GM12892 (cell line): ENCODE measurements at regions not wholly inside any gene's neighbourhood (a gene's known extent, or its start where the extent isn't known, plus 50 kb on each side); places are given as distances from the start of the nearest gene placed in this dataset.

Source experiments
- POLR2A ChIP-seq: IDR thresholded peaks from 2 replicates; pipeline ENCODE4 v1.6.1; 2011; ENCODE audit warnings: low read depth, low read length, control low read depth
- POLR2AphosphoS5 ChIP-seq: IDR thresholded peaks from 2 replicates; pipeline ENCODE4 v1.6.1; 2011; ENCODE audit warnings: low read depth, low read length, control low read depth
- TAF1 ChIP-seq: IDR thresholded peaks from 2 replicates; pipeline ENCODE4 v1.6.1; 2011; ENCODE audit warnings: low read depth, mild to moderate bottlenecking, control low read depth, low read length, borderline replicate concordance

- TF ChIP-seq TAF1: no peak
- TF ChIP-seq POLR2AphosphoS5: no peak
- no peak for TF ChIP-seq POLR2A
These were observed 1146.8 kb upstream of the B3GALT2 start for GRCh38 chr1:194333240-194333639.
